Brain microvascular endothelial cell (primary cell): ENCODE measurements at regions not wholly inside any gene's neighbourhood (a gene's known extent, or its start where the extent isn't known, plus 50 kb on each side); places are given as distances from the start of the nearest gene placed in this dataset.

Experiments used
- DNase-seq: peaks from one replicate; pipeline ENCODE4 v3.0.0-alpha.2; 2020
- H3K27ac ChIP-seq: fragments of 250-450 bp; sonication (Bioruptor Pico); 2 replicates; pipeline ENCODE4 v1.5.1; 2020; ENCODE audit warnings: mild to moderate bottlenecking, moderate library complexity
- H3K27me3 ChIP-seq: fragments of 250-450 bp; sonication (Bioruptor Pico); replicated peaks from 2 replicates; pipeline ENCODE4 v1.5.1; 2020; ENCODE audit warnings: mild to moderate bottlenecking
- H3K36me3 ChIP-seq: fragments of 250-450 bp; sonication (Bioruptor Pico); replicated peaks from 2 replicates; pipeline ENCODE4 v1.5.1; 2020; ENCODE audit warnings: mild to moderate bottlenecking
- H3K4me3 ChIP-seq: 2 replicates; pipeline ENCODE4 v1.5.1; 2011; ENCODE audit warnings: low read depth, mild to moderate bottlenecking, control low read depth, low read length, moderate library complexity
- CTCF ChIP-seq: IDR thresholded peaks from 2 replicates; pipeline ENCODE4 v1.5.1; 2011; ENCODE audit warnings: low read depth, mild to moderate bottlenecking, moderate library complexity, low read length, control low read depth, inconsistent platforms; ENCODE audit errors: missing control alignments
- in situ Hi-C: cut with HindIII; loops from 2 replicates; pipeline ENCODE4 v1.10.0; 2017; ENCODE audit warnings: low sequenced_read_pairs, low pct_ligation_motif_present

DNA sequence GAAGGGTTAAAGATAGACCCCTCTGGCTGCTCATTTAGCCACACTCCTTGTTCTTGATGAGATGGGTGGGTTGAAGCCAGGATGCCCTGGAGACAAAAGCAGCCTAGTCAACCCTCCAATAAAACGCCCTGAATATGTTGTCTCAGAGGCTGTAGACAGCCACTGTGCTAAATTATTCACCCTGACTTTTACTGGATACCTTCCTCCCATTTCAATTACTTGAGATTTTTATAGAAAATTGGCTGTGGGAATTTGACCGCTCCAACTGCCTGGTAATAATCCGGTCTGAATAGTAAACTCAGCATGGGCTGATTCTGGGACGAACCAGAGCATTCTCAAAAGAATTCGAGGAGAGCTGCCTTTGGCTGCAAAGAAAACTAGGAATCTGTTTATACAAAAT lies 104.2 kb downstream of the SNX18 start:
- H3K4me3 ChIP-seq: no peak overlapping the region
- no peak for DNase-seq
- no peak overlapping the region for H3K27ac ChIP-seq
- no peak for TF ChIP-seq CTCF
- H3K27me3 ChIP-seq: no peaks in the 10 kb centered on the region
- in situ Hi-C loops: no loop called here
- H3K36me3 ChIP-seq: no peaks in the 10 kb centered on the region

- DNase-seq: no peak
- Histone ChIP-seq H3K27ac (no peak overlapping the region), H3K27me3 (no peaks in the 10 kb centered on the region), H3K36me3 (no peaks in the 10 kb centered on the region), H3K4me3 (no peak overlapping the region)
- no peak for TF ChIP-seq CTCF
- in situ Hi-C loops: no loop called here
These were observed 103.5 kb downstream of the SNX18 start for GRCh38 chr5:54621048-54621447.

DNA sequence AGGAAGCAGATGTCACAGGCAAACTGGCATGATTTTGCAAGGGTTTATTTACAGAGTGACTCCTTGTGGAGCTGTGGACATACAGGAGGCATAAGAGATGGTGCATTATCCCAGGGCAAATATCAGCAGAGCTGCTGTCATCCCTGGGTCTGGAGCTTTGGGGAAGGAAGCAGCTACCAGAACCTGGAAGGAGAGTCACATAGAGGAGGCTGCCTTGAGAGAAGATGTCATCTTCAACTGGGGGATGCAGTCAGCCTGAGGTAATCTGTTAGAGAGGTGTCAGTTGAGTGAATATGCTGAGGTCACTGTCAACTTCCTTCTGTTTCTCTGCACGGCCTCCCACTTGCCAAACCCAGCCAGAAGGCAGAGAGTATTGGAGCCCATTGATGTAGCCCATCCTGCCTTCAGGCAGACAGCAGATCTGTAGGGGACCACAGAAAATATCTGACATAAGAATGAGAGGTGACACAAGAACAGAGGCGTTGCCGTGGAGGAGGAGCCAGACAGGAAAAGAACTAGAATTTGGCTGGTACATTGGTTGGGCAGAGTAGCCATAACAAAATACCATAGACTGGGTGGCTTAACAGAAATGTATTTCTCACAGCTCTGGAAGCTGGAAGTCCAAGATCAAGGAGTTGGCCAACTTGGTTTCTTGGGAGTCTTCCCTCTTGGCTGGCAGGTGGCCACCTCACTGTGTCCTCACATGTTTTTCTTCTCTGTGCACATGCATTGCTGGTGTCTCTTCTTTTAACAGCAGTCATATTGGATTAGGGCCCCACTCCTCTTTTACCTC lies 102.8 kb downstream of the SNX18 start:
- no peak for DNase-seq
- no peak overlapping the region for H3K27ac ChIP-seq
- no peak for TF ChIP-seq CTCF
- H3K27me3 ChIP-seq: no peaks in the 10 kb centered on the region
- in situ Hi-C loops: no loop called here
- no peak overlapping the region for H3K4me3 ChIP-seq
- no peaks in the 10 kb centered on the region for H3K36me3 ChIP-seq

DNA sequence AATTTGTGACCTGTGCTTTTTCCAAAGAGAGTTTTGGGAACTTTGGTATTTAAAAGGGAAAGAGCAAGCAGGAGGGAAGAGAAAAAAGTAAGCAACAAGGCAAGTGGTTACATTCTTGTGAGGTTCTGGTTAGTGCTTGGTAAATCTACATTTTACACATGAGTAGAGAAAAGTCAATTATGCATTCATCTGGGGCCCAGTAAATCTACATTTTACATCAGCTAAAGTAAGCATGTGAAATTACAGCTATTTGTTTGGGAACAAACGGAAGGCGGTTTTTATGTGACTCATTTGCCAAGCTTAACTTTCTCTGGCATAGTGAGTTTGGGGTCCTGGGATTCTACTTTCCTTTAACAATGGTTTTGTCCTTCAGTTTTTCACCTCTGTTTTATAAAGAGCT lies 102.2 kb downstream of the SNX18 start:
- no peak overlapping the region for H3K27ac ChIP-seq
- H3K4me3 ChIP-seq: no peak overlapping the region
- in situ Hi-C loops: no loop called here
- DNase-seq: no peak
- TF ChIP-seq CTCF: no peak
- no peaks in the 10 kb centered on the region for H3K36me3 ChIP-seq
- no peaks in the 10 kb centered on the region for H3K27me3 ChIP-seq

GRCh38 chr5:54616518-54617220 lies 99.1 kb downstream of the SNX18 start:
- no peak overlapping the region for H3K4me3 ChIP-seq
- H3K36me3 ChIP-seq: no peaks in the 10 kb centered on the region
- in situ Hi-C loops: no loop called here
- no peak for TF ChIP-seq CTCF
- no peaks in the 10 kb centered on the region for H3K27me3 ChIP-seq
- no peak overlapping the region for H3K27ac ChIP-seq
- DNase-seq: no peak
